ENCODE measurements at regions not wholly inside any gene's neighbourhood (a gene's known extent, or its start where the extent isn't known, plus 50 kb on each side); places are given as distances from the start of the nearest gene placed in this dataset.
A peak's percentile ranks its signal among the peaks of the same experiment; 100 is the strongest.
"Not testable (repeated sequence)": the region's sequence is repeated elsewhere in the genome, so short reads cannot be mapped to it uniquely, and the experiment has no call there.

DNA sequence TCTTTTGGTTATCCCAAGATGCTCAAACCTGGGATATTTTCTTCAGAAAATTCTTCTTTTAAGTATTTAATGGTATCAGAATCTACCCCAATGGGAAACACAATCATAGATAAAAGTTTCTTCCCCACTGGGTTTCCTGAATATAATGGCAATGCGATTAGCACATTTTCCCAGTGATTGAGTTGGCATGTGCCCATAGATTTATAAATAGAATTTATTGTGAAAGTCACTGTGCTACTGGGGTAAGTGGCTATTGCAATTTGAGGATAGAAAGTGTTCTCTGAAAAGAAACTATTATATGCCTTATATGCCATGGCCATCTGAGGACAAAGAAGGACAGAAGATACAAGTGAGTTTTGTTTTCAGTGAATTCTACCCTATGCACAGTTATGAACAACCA, 99.0 kb upstream of the RBMS3 start:
- Histone ChIP-seq H3K9ac (ENCODE audit: low read length) (no peak overlapping the region), H3K36me3 (ENCODE audit: insufficient read depth, low read length) (no peaks in the 10 kb centered on the region), H3F3A (ENCODE audit: insufficient read depth, low read length) (no peaks in the 10 kb centered on the region), H3K79me2 (ENCODE audit: insufficient read depth, low read length) (no peaks in the 10 kb centered on the region), H3K9me3 (ENCODE audit: low read length) (no peaks in the 10 kb centered on the region), H4K20me1 (ENCODE audit: insufficient read depth, low read length) (no peaks in the 10 kb centered on the region), H3K27me3 (ENCODE audit: insufficient read depth, low read length) (no peaks in the 10 kb centered on the region), H3K4me2 (ENCODE audit: low read length) (0 out of 2 replicates have a peak overlapping the region, but pooled peaks have one; percentile 10), H3K9me2 (ENCODE audit: low read depth, low read length) (no peaks in the 10 kb centered on the region), H3K4me1 (ENCODE audit: insufficient read depth, low read length, severe bottlenecking) (peaks cover 39% of the 10 kb centered on the region), H3K27ac (ENCODE audit: low read depth, low read length, poor library complexity, severe bottlenecking) (no peak overlapping the region), H3K4me3 (ENCODE audit: low read depth, low read length, poor library complexity, severe bottlenecking) (no peak overlapping the region), H2AFZ (ENCODE audit: low read length) (no peak overlapping the region)
- no peak for TF ChIP-seq EZH2 (IDR thresholded peaks at IDR 0.05; ENCODE audit: borderline replicate concordance, low read length)

DNA sequence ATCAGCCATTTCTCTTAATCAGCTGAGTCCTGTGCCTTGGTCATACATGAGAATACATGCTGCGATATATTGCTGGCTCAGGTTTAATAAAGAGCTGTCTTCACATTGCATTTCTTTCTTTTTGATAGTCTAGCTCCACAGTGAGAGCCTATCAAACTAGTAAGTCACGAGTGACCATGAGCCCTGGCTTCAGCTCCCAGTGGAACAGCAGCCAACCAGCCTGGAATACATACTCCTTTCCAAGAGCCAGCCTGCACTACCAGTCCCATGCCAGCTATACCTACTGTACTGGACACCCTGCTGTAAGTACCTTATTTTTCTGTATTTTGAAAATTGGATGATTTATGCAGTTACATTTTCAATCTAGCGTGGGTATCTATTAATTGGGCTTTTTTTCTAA, 98.0 kb upstream of the RBMS3 start:
- not testable (repeated sequence) for H3K4me3 ChIP-seq (ENCODE audit: low read depth, low read length, poor library complexity, severe bottlenecking); H3K27ac ChIP-seq (ENCODE audit: low read depth, low read length, poor library complexity, severe bottlenecking); H3K27me3 ChIP-seq (ENCODE audit: insufficient read depth, low read length); H3K9ac ChIP-seq (ENCODE audit: low read length); H3K4me2 ChIP-seq (ENCODE audit: low read length); H3K36me3 ChIP-seq (ENCODE audit: insufficient read depth, low read length); H3K9me2 ChIP-seq (ENCODE audit: low read depth, low read length); H3F3A ChIP-seq (ENCODE audit: insufficient read depth, low read length); H2AFZ ChIP-seq (ENCODE audit: low read length); H3K9me3 ChIP-seq (ENCODE audit: low read length); H4K20me1 ChIP-seq (ENCODE audit: insufficient read depth, low read length); H3K79me2 ChIP-seq (ENCODE audit: insufficient read depth, low read length)
- peaks cover 39% of the 10 kb centered on the region for H3K4me1 ChIP-seq (ENCODE audit: insufficient read depth, low read length, severe bottlenecking)

DNA sequence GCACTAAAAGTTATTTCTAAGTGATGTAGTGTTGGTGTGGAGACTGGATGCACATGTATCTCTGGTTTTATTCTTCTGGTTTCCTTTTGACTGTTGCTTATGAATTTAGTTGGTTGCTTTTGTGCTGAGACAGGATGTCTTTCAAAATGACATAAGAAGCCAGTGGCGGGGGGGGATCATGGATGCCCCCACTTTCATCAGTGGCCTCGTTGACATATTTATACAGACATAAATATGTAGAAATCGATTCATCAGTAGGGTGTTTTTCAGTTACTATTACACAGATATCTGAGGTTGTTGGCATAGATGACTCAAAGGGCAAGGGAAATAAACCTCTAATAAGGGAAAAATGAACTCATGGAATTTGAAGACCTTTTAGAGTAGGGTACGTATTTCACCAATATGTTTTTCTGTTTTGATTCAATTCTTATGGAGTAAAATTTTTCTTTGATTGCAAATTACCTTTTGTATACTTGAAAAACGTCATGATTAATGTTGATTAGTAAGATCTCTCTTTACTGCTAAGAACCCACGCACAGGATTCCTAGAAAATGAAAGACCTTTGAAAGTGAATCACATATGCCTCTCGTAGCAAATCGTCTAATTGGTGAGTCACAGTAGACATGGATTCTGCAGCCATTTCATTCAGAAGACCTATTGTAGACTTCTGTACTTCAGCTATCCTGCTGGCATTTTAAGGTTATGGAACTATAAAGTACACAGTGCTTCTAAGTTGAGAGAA, 97.4 kb upstream of the RBMS3 start:
- TF ChIP-seq EZH2 (IDR thresholded peaks at IDR 0.05; ENCODE audit: borderline replicate concordance, low read length), result no peak
- TF ChIP-seq, protein P1, sequence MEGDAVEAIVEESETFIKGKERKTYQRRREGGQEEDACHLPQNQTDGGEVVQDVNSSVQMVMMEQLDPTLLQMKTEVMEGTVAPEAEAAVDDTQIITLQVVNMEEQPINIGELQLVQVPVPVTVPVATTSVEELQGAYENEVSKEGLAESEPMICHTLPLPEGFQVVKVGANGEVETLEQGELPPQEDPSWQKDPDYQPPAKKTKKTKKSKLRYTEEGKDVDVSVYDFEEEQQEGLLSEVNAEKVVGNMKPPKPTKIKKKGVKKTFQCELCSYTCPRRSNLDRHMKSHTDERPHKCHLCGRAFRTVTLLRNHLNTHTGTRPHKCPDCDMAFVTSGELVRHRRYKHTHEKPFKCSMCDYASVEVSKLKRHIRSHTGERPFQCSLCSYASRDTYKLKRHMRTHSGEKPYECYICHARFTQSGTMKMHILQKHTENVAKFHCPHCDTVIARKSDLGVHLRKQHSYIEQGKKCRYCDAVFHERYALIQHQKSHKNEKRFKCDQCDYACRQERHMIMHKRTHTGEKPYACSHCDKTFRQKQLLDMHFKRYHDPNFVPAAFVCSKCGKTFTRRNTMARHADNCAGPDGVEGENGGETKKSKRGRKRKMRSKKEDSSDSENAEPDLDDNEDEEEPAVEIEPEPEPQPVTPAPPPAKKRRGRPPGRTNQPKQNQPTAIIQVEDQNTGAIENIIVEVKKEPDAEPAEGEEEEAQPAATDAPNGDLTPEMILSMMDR (IDR thresholded peaks at IDR 0.05; ENCODE audit: low read length), result no peak
- no peaks in the 10 kb centered on the region for H3K79me2 ChIP-seq (ENCODE audit: insufficient read depth, low read length)
- H2AFZ ChIP-seq (ENCODE audit: low read length), result no peak overlapping the region
- H3K27ac ChIP-seq (ENCODE audit: low read depth, low read length, poor library complexity, severe bottlenecking), result no peak overlapping the region
- H3K9me2 ChIP-seq (ENCODE audit: low read depth, low read length), result no peaks in the 10 kb centered on the region
- H3K36me3 ChIP-seq (ENCODE audit: insufficient read depth, low read length), result no peaks in the 10 kb centered on the region
- H3K4me1 ChIP-seq (ENCODE audit: insufficient read depth, low read length, severe bottlenecking), result peaks cover 39% of the 10 kb centered on the region
- no peak overlapping the region for H3K9ac ChIP-seq (ENCODE audit: low read length)
- no peaks in the 10 kb centered on the region for H3K27me3 ChIP-seq (ENCODE audit: insufficient read depth, low read length)
- H4K20me1 ChIP-seq (ENCODE audit: insufficient read depth, low read length), result no peaks in the 10 kb centered on the region
- H3F3A ChIP-seq (ENCODE audit: insufficient read depth, low read length), result no peaks in the 10 kb centered on the region
- no peak overlapping the region for H3K4me3 ChIP-seq (ENCODE audit: low read depth, low read length, poor library complexity, severe bottlenecking)
- no peak overlapping the region for H3K4me2 ChIP-seq (ENCODE audit: low read length)
- H3K9me3 ChIP-seq (ENCODE audit: low read length), result no peaks in the 10 kb centered on the region

DNA sequence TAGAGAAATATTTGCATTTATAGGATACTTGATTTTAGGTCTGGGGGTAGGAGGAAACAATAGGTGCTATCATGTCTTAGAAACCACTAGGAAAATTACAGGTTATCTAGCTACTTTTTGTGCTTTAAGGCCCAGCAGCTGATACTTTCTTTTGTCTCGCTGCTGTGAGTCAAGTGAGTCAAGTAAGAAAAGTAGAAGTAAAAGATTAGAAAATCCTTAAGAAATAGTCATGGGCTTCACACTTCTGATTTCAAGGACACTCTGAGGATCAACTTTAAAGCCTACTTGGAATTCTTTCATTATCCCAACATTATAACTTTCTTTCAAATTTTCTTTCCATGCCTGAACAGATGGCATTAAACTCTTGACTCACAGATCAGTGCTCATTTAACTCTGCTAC, 95.2 kb upstream of the RBMS3 start:
- Histone ChIP-seq H3F3A (ENCODE audit: insufficient read depth, low read length) (no peaks in the 10 kb centered on the region), H3K9ac (ENCODE audit: low read length) (no peak overlapping the region), H3K79me2 (ENCODE audit: insufficient read depth, low read length) (no peaks in the 10 kb centered on the region), H3K27me3 (ENCODE audit: insufficient read depth, low read length) (no peaks in the 10 kb centered on the region), H3K4me3 (ENCODE audit: low read depth, low read length, poor library complexity, severe bottlenecking) (no peak overlapping the region), H3K4me1 (ENCODE audit: insufficient read depth, low read length, severe bottlenecking) (peaks cover 36% of the 10 kb centered on the region), H3K9me3 (ENCODE audit: low read length) (no peaks in the 10 kb centered on the region), H3K36me3 (ENCODE audit: insufficient read depth, low read length) (no peaks in the 10 kb centered on the region), H3K4me2 (ENCODE audit: low read length) (no peak overlapping the region), H3K27ac (ENCODE audit: low read depth, low read length, poor library complexity, severe bottlenecking) (no peak overlapping the region), H2AFZ (ENCODE audit: low read length) (no peak overlapping the region), H4K20me1 (ENCODE audit: insufficient read depth, low read length) (no peaks in the 10 kb centered on the region), H3K9me2 (ENCODE audit: low read depth, low read length) (no peaks in the 10 kb centered on the region)
- TF ChIP-seq, protein P1 (IDR thresholded peaks at IDR 0.05; ENCODE audit: low read length), result no peak
- no peak for TF ChIP-seq EZH2 (IDR thresholded peaks at IDR 0.05; ENCODE audit: borderline replicate concordance, low read length)
